ENCODE measurements at regions not wholly inside any gene's neighbourhood (a gene's known extent, or its start where the extent isn't known, plus 50 kb on each side); places are given as distances from the start of the nearest gene placed in this dataset.

DNA sequence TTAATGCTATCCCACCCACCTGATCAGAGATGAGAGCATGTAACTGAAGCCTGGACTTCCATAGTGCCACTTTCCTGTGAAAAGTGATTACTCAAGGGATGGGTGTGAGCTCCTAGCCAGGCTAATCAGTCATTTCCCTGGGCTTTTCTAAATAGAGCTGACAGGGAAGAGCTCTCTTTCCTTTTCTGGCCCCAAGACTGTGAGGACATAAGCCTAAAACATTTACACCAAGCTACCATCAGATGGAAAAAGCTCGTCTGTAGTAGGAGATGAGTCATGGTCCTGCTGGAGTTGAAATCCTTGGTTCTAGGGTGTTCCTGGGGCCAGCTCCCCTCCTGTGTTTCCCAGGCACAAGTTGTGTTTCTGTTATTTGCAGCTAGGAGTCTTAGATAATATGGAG is 52.4 kb upstream of the NDP start:
- TF ChIP-seq, protein P1, sequence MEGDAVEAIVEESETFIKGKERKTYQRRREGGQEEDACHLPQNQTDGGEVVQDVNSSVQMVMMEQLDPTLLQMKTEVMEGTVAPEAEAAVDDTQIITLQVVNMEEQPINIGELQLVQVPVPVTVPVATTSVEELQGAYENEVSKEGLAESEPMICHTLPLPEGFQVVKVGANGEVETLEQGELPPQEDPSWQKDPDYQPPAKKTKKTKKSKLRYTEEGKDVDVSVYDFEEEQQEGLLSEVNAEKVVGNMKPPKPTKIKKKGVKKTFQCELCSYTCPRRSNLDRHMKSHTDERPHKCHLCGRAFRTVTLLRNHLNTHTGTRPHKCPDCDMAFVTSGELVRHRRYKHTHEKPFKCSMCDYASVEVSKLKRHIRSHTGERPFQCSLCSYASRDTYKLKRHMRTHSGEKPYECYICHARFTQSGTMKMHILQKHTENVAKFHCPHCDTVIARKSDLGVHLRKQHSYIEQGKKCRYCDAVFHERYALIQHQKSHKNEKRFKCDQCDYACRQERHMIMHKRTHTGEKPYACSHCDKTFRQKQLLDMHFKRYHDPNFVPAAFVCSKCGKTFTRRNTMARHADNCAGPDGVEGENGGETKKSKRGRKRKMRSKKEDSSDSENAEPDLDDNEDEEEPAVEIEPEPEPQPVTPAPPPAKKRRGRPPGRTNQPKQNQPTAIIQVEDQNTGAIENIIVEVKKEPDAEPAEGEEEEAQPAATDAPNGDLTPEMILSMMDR (IDR thresholded peaks at IDR 0.05 in 4 of 5, conservative IDR thresholded peaks at IDR 0.05 in 1 of 5): no peak
- no peak for TF ChIP-seq POLR2A (IDR thresholded peaks at IDR 0.05)
